Spinal cord (tissue), 9 donors: ENCODE measurements at regions not wholly inside any gene's neighbourhood (a gene's known extent, or its start where the extent isn't known, plus 50 kb on each side); places are given as distances from the start of the nearest gene placed in this dataset.
A peak's percentile ranks its signal among the peaks of the same experiment; 100 is the strongest.

Experiments
- DNase-seq, 6 donors: peaks; one replicate each; pipeline versions ENCODE4 v3.0.0 to v3.0.0-alpha.2; 2013 to 2015; ENCODE audit warnings: low spot score in 6 of 6, low read depth in 4 of 6
- H3K27ac ChIP-seq: one replicate; pipeline ENCODE4 v1.5.1; 2013; ENCODE audit warnings: low read depth, low read length, control low read depth
- H3K27me3 ChIP-seq: one replicate; pipeline ENCODE4 v1.6.1; 2013; ENCODE audit warnings: low read length; ENCODE audit not compliant: control insufficient read depth, insufficient read depth
- H3K36me3 ChIP-seq: one replicate; pipeline ENCODE4 v1.6.1; 2013; ENCODE audit warnings: low read length; ENCODE audit not compliant: control insufficient read depth, insufficient read depth
- H3K4me1 ChIP-seq: one replicate; pipeline ENCODE4 v1.6.1; 2013; ENCODE audit warnings: low read length; ENCODE audit not compliant: control insufficient read depth, insufficient read depth
- H3K4me3 ChIP-seq: one replicate; pipeline ENCODE4 v1.5.1; 2013; ENCODE audit warnings: low read depth, low read length, control low read depth
- H3K9me3 ChIP-seq: one replicate; pipeline ENCODE4 v1.6.1; 2013; ENCODE audit warnings: low read length; ENCODE audit not compliant: control insufficient read depth, insufficient read depth
- WGBS: methylation state at CpG from one replicate; pipeline ENCODE4 v1.1.5; 2013; ENCODE audit warnings: missing lambda C conversion rate; ENCODE audit not compliant: insufficient coverage; 5-methylcytosine and 5-hydroxymethylcytosine counted together
- donor health status: healthy.

DNA sequence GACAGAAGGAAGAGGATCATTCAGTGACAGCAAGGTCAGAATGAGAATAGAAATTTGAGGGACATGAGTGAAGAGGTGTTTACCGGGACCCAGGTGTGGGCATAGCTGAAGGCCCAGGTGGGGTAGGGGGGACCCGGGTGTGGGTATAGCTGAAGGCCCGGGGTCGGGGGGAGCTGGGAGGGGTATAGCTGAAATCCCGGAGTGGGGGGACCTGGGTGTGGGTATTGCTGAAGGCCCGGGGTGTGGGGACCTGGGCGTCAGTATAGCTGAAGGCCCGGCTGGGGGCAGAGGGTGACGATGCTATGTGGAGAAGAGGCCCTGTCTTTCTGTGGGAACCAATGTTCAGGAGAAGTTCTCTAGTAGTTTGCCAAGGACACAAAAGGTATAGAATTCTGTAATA lies 183.0 kb upstream of the PITRM1 start:
- H3K36me3 ChIP-seq = no peaks in the 10 kb centered on the region
- WGBS = 91% methylated on average over 9 of the region's 9 CpGs
- no peaks in the 10 kb centered on the region for H3K9me3 ChIP-seq
- DNase-seq = no peak
- peaks cover 4% of the 10 kb centered on the region for H3K4me1 ChIP-seq
- H3K4me3 ChIP-seq = no peak overlapping the region
- no peak overlapping the region for H3K27ac ChIP-seq
- H3K27me3 ChIP-seq = no peaks in the 10 kb centered on the region

DNA sequence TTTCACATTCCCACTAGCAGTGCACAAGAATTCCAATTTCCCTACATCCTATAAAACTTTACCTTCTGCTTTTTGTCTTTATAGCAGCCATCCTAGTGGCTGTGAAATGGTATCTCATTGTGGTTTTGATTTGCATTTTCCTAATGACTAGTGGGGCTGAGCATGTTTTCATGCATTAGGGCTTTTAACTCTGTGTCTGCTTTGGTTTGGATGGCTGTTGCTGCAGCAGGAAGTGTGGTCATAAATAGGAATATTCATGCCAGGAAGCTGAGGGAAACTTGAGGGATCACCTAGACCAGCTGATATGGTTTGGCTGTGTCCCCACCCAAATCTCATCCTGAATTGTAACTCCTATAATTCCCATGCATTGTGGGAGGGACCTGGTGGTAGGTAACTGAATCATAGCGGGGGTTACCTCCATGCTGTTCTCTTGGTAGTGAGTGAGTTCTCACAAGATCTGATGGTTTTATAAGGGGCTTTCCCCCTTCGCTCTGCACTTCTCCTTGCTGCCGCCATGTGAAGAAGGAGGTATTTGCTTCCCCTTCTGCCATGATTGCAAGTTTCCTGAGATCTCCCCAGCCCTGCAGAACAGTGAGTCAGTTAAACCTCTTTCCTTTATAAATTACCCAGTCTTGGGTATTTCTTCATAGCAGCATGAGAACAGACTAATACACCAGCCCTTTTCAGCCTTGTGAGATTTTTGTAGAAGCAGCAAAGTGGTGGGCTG lies 181.8 kb upstream of the PITRM1 start:
- Histone ChIP-seq H3K4me1 (peaks cover 11% of the 10 kb centered on the region), H3K27ac (no peak overlapping the region), H3K36me3 (no peaks in the 10 kb centered on the region), H3K27me3 (no peaks in the 10 kb centered on the region), H3K4me3 (no peak overlapping the region), H3K9me3 (no peaks in the 10 kb centered on the region)
- no peak for DNase-seq
- WGBS = 100% methylated on average over 3 of the region's 3 CpGs

DNA sequence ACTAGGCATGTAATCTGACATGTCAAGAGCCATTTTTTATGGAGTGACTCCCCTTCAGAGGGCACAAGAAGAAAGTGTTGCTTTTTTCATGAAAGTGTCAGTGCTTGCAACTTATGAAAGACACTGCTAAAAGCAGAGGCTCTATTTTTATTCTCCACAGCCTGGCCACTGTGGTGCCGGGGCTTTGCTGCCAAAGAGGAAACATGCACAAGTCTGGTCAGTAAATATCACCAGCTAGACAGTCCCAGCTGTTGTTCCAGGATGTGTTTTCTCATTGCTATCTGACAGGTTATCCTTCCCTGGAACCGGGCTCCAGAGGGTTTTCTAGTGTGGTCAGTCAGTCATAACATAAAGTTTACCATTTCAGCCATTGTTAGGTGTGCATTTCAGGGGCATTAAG lies 180.7 kb upstream of the PITRM1 start:
- Histone ChIP-seq H3K27me3 (no peaks in the 10 kb centered on the region), H3K4me1 (peaks cover 11% of the 10 kb centered on the region), H3K4me3 (no peak overlapping the region), H3K27ac (no peak overlapping the region), H3K36me3 (no peaks in the 10 kb centered on the region), H3K9me3 (no peaks in the 10 kb centered on the region)
- DNase-seq = peak in 1 of 6 donors; percentile 57
- 57% methylated on average over 1 of the region's 2 CpGs for WGBS

DNA sequence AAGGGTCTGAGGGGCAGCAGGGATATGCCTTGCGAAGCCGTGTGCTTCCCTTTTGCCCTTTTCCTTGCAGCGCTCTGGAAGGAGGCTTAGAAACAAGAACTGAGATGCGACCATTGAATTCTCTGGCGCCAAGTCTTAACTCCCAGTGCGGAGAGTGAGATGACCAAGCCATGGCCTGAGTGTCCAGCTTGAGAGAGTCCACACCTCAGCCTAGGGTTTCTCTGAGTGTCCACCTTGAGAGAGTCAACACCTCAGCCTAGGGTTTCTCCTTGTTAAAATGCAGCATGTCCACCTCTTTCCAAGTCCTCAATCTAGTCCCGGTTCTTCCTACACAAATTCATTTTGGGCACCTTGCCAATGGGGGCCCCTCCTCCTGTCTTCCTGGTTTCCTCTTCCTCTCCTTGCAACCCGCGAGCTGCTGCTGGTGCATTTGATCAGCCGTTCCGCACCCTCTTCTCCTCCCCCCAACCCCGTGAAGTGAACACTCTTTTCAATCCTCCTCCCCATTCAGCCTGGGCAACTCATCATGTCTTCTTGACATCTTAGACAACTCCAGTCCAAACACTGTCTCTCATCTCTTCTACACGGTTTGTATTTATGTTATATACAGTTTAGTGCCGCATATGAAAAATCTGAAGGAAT lies 178.2 kb upstream of the PITRM1 start:
- DNase-seq = peak in 2 of 6 donors; percentile 22 to 45
- no peaks in the 10 kb centered on the region for H3K27me3 ChIP-seq
- H3K27ac ChIP-seq = no peak overlapping the region
- H3K4me1 ChIP-seq = peaks cover 25% of the 10 kb centered on the region
- WGBS = 38% methylated on average over 12 of the region's 14 CpGs
- no peak overlapping the region for H3K4me3 ChIP-seq
- H3K36me3 ChIP-seq = no peaks in the 10 kb centered on the region
- no peaks in the 10 kb centered on the region for H3K9me3 ChIP-seq

DNA sequence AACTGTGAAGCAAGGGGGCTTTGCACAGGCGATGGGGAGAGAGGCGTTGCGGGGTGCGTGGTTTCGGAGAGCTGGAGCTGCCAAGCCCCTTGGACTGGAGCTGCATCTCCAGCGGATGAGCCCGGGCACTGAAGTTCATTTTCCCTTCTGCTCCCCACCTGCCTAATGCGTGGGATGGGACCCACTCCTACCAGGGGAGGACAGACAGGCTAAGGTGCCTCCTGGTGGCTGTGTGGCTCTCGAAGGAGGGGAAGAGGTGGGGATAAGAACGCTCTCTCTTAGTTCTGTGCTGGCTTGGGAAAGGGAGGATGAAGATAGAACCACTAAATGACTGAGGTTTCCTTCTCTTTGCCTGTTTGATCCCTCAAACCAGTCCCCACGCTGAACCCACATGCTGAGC lies 177.6 kb upstream of the PITRM1 start:
- H3K4me1 ChIP-seq = peaks cover 25% of the 10 kb centered on the region
- H3K27ac ChIP-seq = no peak overlapping the region
- WGBS = 76% methylated on average over 7 of the region's 11 CpGs
- no peaks in the 10 kb centered on the region for H3K27me3 ChIP-seq
- H3K36me3 ChIP-seq = no peaks in the 10 kb centered on the region
- no peaks in the 10 kb centered on the region for H3K9me3 ChIP-seq
- H3K4me3 ChIP-seq = no peak overlapping the region
- DNase-seq = no peak

DNA sequence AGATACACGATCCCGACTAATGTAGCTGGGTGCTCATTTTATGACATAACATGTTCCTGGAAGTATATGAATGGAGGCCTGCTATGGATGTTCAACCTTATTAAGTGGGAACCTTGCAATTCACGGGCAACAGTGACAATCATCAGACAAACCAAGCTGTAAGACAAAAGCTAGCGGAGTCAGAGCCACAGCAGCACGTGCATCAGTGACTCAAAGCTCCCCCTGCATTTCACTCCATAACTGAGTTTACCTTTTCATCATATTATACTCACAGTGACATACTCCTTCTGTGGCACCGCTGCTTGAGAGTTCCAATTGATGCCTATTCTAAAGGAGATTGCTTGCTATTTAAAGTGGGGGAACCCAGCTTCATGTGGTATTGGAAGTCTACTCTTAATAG lies 176.0 kb upstream of the PITRM1 start:
- Histone ChIP-seq H3K27me3 (no peaks in the 10 kb centered on the region), H3K4me3 (no peak overlapping the region), H3K36me3 (no peaks in the 10 kb centered on the region), H3K9me3 (no peaks in the 10 kb centered on the region), H3K4me1 (peaks cover 25% of the 10 kb centered on the region), H3K27ac (no peak overlapping the region)
- WGBS = 72% methylated on average over 3 of the region's 6 CpGs
- DNase-seq = peak in 1 of 6 donors; percentile 46

DNA sequence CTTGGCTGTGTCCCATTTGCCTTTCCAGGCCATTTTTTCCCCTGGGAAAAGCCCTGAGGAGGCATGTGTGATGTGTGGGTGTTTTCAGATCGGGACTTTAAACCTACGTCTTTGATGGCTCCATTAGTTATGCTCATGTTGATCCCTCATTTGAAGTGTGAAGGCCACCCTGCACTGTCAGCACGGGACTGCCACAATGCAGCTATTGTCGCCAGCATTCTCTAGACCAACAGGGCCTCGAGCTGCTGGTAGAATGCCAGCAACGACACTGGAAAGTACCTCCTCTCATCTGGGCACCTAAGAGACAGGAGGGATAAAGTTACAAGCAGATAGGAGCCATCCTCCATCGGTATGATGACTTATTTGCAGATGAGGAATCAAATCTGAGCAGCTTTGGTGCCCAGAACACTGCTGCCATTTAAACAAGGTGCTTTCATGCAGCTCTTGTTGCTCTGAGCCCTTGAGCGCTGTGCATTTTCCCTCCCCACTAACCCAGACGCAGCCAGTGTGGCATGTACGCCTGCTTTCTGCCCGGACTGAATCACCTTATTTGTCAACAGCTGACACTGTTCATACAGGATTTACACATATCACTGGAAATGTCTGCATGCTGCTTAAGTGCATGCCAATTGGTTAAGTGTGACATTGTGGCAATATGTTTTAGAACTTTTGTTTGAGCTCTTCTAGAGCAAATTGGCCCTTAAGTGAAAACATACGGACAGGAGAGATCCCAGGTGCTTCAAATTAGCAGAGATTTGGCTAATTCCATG lies 175.0 kb upstream of the PITRM1 start:
- Histone ChIP-seq H3K9me3 (no peaks in the 10 kb centered on the region), H3K36me3 (no peaks in the 10 kb centered on the region), H3K27ac (peak overlapping the region; percentile 49), H3K4me1 (peaks cover 25% of the 10 kb centered on the region), H3K27me3 (no peaks in the 10 kb centered on the region), H3K4me3 (no peak overlapping the region)
- WGBS = 31% methylated on average over 7 of the region's 12 CpGs
- peak in 2 of 6 donors; percentile 59 to 69 for DNase-seq

DNA sequence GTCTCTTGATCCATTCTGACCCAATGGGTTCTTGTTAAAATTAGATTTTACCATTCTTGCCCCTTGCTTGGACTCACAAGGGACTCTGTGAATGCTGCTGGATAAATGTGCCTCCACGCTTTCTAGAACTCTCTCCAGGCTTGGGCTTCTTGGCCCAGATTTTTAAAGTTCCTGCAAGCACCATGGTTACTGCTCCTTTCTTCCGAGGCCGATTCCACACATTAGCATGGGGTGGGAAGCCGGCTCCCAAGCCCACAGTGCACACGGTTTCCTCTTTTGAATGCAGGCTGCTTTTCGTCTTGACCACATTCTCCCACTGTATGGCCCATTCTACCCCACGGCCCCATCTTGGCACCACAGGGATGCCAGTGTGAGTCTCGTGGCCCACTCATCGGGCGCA lies 174.3 kb upstream of the PITRM1 start:
- no peaks in the 10 kb centered on the region for H3K9me3 ChIP-seq
- peaks cover 25% of the 10 kb centered on the region for H3K4me1 ChIP-seq
- H3K27ac ChIP-seq = peak overlapping the region; percentile 49
- H3K36me3 ChIP-seq = no peaks in the 10 kb centered on the region
- H3K4me3 ChIP-seq = no peak overlapping the region
- 39% methylated on average over 10 of the region's 10 CpGs for WGBS
- peak in 3 of 6 donors; percentile 57 to 80 (median 72) for DNase-seq
- no peaks in the 10 kb centered on the region for H3K27me3 ChIP-seq

DNA sequence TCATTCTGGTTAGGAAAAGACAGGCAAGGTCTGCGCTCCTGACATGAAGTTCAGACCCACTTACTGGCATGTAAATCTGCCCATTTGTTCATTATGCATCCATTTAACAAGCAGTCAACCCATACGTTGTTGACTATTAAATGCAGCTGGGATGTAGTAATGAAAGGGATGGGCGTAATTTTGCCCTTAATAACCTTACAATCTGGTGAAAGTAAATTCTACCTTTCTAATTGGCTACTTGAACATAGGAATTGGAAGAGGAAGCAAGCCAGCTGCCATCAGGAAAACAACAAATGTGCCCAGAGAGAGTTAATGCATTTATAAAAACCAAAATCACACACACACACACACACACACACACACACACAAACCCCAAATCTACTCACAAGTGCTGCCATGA lies 170.2 kb upstream of the PITRM1 start:
- H3K27ac ChIP-seq = no peak overlapping the region
- H3K4me1 ChIP-seq = peaks cover 19% of the 10 kb centered on the region
- WGBS = 100% methylated on average over 1 of the region's 3 CpGs
- H3K27me3 ChIP-seq = no peaks in the 10 kb centered on the region
- H3K4me3 ChIP-seq = no peak overlapping the region
- H3K36me3 ChIP-seq = no peaks in the 10 kb centered on the region
- peak in 2 of 6 donors; percentile 26 to 65 for DNase-seq
- no peaks in the 10 kb centered on the region for H3K9me3 ChIP-seq
